ENCODE measurements at regions not wholly inside any gene's neighbourhood (a gene's known extent, or its start where the extent isn't known, plus 50 kb on each side); places are given as distances from the start of the nearest gene placed in this dataset.
A peak's percentile ranks its signal among the peaks of the same experiment; 100 is the strongest.

- no peaks in the 10 kb centered on the region for H3K27me3 ChIP-seq (ENCODE audit: control insufficient read depth, insufficient read depth, low read length)
- H3K36me3 ChIP-seq (ENCODE audit: control insufficient read depth, insufficient read depth, low read length): no peaks in the 10 kb centered on the region
- DNase-seq (ENCODE audit: low read depth): no peak
- peak overlapping the region; percentile 97 for H3K4me3 ChIP-seq (ENCODE audit: low read depth, low read length)
- TF ChIP-seq CTCF (IDR thresholded peaks at IDR 0.05; ENCODE audit: insufficient read depth, low read length, poor library complexity, severe bottlenecking): no peak
Measured at GRCh38 chr1:84078842-84079202, 65.2 kb upstream of the PRKACB start.

- no peak for TF ChIP-seq CTCF (IDR thresholded peaks at IDR 0.05; ENCODE audit: insufficient read depth, low read length, poor library complexity, severe bottlenecking)
- no peak for DNase-seq (ENCODE audit: low read depth)
Measured at GRCh38 chr1:84078108-84078841, 65.8 kb upstream of the PRKACB start.

GRCh38 chr1:84077476-84078107, 66.5 kb upstream of the PRKACB start:
- no peak for DNase-seq (ENCODE audit: low read depth)
- no peaks in the 10 kb centered on the region for H3K36me3 ChIP-seq (ENCODE audit: control insufficient read depth, insufficient read depth, low read length)
- H3K4me3 ChIP-seq (ENCODE audit: low read depth, low read length): peak overlapping the region; percentile 97
- no peaks in the 10 kb centered on the region for H3K27me3 ChIP-seq (ENCODE audit: control insufficient read depth, insufficient read depth, low read length)
- TF ChIP-seq CTCF (IDR thresholded peaks at IDR 0.05; ENCODE audit: insufficient read depth, low read length, poor library complexity, severe bottlenecking): no peak

More at GRCh38 chr1:84078108-84078841, 65.8 kb upstream of the PRKACB start:
- Histone ChIP-seq H3K4me3 (ENCODE audit: low read depth, low read length) (peak overlapping the region; percentile 97), H3K36me3 (ENCODE audit: control insufficient read depth, insufficient read depth, low read length) (no peaks in the 10 kb centered on the region), H3K27me3 (ENCODE audit: control insufficient read depth, insufficient read depth, low read length) (no peaks in the 10 kb centered on the region)

GRCh38 chr1:84073266-84073665, 70.8 kb upstream of the PRKACB start:
- H3K4me3 ChIP-seq (ENCODE audit: low read depth, low read length): no peak overlapping the region
- no peaks in the 10 kb centered on the region for H3K36me3 ChIP-seq (ENCODE audit: control insufficient read depth, insufficient read depth, low read length)
- no peaks in the 10 kb centered on the region for H3K27me3 ChIP-seq (ENCODE audit: control insufficient read depth, insufficient read depth, low read length)
- DNase-seq (ENCODE audit: low read depth): no peak
- TF ChIP-seq CTCF (IDR thresholded peaks at IDR 0.05; ENCODE audit: insufficient read depth, low read length, poor library complexity, severe bottlenecking): no peak

- no peak for TF ChIP-seq CTCF (IDR thresholded peaks at IDR 0.05; ENCODE audit: insufficient read depth, low read length, poor library complexity, severe bottlenecking)
- no peak for DNase-seq (ENCODE audit: low read depth)
- Histone ChIP-seq H3K27me3 (ENCODE audit: control insufficient read depth, insufficient read depth, low read length) (no peaks in the 10 kb centered on the region), H3K4me3 (ENCODE audit: low read depth, low read length) (no peak overlapping the region), H3K36me3 (ENCODE audit: control insufficient read depth, insufficient read depth, low read length) (no peaks in the 10 kb centered on the region)
Measured at GRCh38 chr1:84069236-84069845, 70.4 kb upstream of the TTLL7 start.
